WTC11 (cell line): ENCODE measurements at regions not wholly inside any gene's neighbourhood (a gene's known extent, or its start where the extent isn't known, plus 50 kb on each side); places are given as distances from the start of the nearest gene placed in this dataset.

Source experiments
- ATAC-seq: fragments of 200-7000 bp; cut with Tn5 transposase; 2 replicates; pipeline ENCODE4 v1.10.0; 2021; ENCODE audit warnings: mild to moderate bottlenecking, moderate library complexity
- CTCF ChIA-PET: fragments of 300-600 bp; sonication (Branson Sonifier 250); formaldehyde crosslinking; loops from one replicate; lab custom pipeline; 2021; ENCODE audit warnings: antibody characterized with exemption; lab: Charles Lee
- POLR2A ChIA-PET: fragments of 350-600 bp; sonication (Branson Sonifier 250); formaldehyde crosslinking; loops from one replicate; lab custom pipeline; 2021; ENCODE audit warnings: antibody characterized with exemption; lab: Charles Lee
- DNase-seq: peaks from one replicate; pipeline ENCODE4 v3.0.0; 2021; ENCODE audit warnings: low spot score
- H3K27ac Mint-ChIP-seq: 2 replicates; pipeline ENCODE4 v1.8.0; 2021; ENCODE audit warnings: mixed read lengths
- H3K27me3 Mint-ChIP-seq: 2 replicates; pipeline ENCODE4 v1.8.0; 2021; ENCODE audit warnings: low read depth, mild to moderate bottlenecking, moderate library complexity, mixed read lengths
- H3K36me3 Mint-ChIP-seq: 2 replicates; pipeline ENCODE4 v1.8.0; 2021; ENCODE audit warnings: mixed read lengths
- H3K4me1 Mint-ChIP-seq: 2 replicates; pipeline ENCODE4 v1.8.0; 2022; ENCODE audit warnings: mixed read lengths
- H3K4me3 Mint-ChIP-seq: 2 replicates; pipeline ENCODE4 v1.8.0; 2021; ENCODE audit warnings: mild to moderate bottlenecking, moderate library complexity, mixed read lengths
- H3K9me3 Mint-ChIP-seq: 2 replicates; pipeline ENCODE4 v1.8.0; 2021; ENCODE audit warnings: mixed read lengths
- CBFB ChIP-seq: sonication (generic); formaldehyde crosslinking; IDR thresholded peaks from 2 replicates; pipeline ENCODE4 v1.8.1; 2022; ENCODE audit warnings: mild to moderate bottlenecking, low read depth, missing genetic modification reagents
- FOXJ3 ChIP-seq: sonication (generic); formaldehyde crosslinking; IDR thresholded peaks from 2 replicates; pipeline ENCODE4 v1.9.0; 2021; ENCODE audit warnings: missing genetic modification reagents, mild to moderate bottlenecking, borderline replicate concordance
- HMGA2 ChIP-seq: fragments of 250-450 bp; sonication (Bioruptor Pico); IDR thresholded peaks from 2 replicates; pipeline ENCODE4 v1.4.0; 2021; ENCODE audit warnings: mild to moderate bottlenecking, moderate library complexity
- MYBL2 ChIP-seq: sonication (generic); formaldehyde crosslinking; IDR thresholded peaks from 2 replicates; pipeline ENCODE4 v1.8.1; 2023; ENCODE audit warnings: mild to moderate bottlenecking, moderate library complexity, missing genetic modification reagents
- OVOL2 ChIP-seq: fragments of 250-450 bp; sonication (Bioruptor Pico); IDR thresholded peaks from 2 replicates; pipeline ENCODE4 v1.9.0; 2021; ENCODE audit warnings: mild to moderate bottlenecking, borderline replicate concordance
- SMAD4 ChIP-seq: sonication (generic); formaldehyde crosslinking; IDR thresholded peaks from 2 replicates; pipeline ENCODE4 v1.8.0; 2022; ENCODE audit warnings: mild to moderate bottlenecking, missing genetic modification reagents
- TCF7 ChIP-seq: sonication (generic); formaldehyde crosslinking; IDR thresholded peaks from 2 replicates; pipeline ENCODE4 v1.8.0; 2022; ENCODE audit warnings: mild to moderate bottlenecking, low read depth, missing genetic modification reagents, moderate library complexity
- ZNF232 ChIP-seq: sonication (generic); formaldehyde crosslinking; IDR thresholded peaks from 2 replicates; pipeline ENCODE4 v1.8.0; 2022; ENCODE audit warnings: mild to moderate bottlenecking, missing genetic modification reagents
- ZNF396 ChIP-seq: fragments of 250-450 bp; sonication (Bioruptor Pico); IDR thresholded peaks from 2 replicates; pipeline ENCODE4 v1.8.0; 2021; ENCODE audit warnings: mild to moderate bottlenecking, moderate library complexity, borderline replicate concordance
- TF ChIP-seq, protein P1 (sequence below): sonication (generic); formaldehyde crosslinking; IDR thresholded peaks from 2 replicates; pipeline ENCODE4 v1.8.0; 2023; ENCODE audit warnings: missing genetic modification reagents, mild to moderate bottlenecking, borderline replicate concordance
- TF ChIP-seq, protein P2 (sequence below): sonication (generic); formaldehyde crosslinking; IDR thresholded peaks from 2 replicates; pipeline ENCODE4 v1.8.1; 2023; ENCODE audit warnings: mild to moderate bottlenecking, missing genetic modification reagents
- TF ChIP-seq, protein P3 (sequence below): sonication (generic); formaldehyde crosslinking; IDR thresholded peaks from 2 replicates; pipeline ENCODE4 v1.8.1; 2022; ENCODE audit warnings: low read depth, missing genetic modification reagents, borderline replicate concordance
- TF ChIP-seq, protein P4 (sequence below): sonication (generic); formaldehyde crosslinking; IDR thresholded peaks from 2 replicates; pipeline ENCODE4 v1.8.0; 2022; ENCODE audit warnings: mild to moderate bottlenecking, missing genetic modification reagents
- TF ChIP-seq, protein P5 (sequence below): sonication (generic); formaldehyde crosslinking; IDR thresholded peaks from 2 replicates; pipeline ENCODE4 v1.8.1; 2022; ENCODE audit warnings: missing genetic modification reagents, borderline replicate concordance
- TF ChIP-seq, protein P6 (sequence below): fragments of 250-450 bp; sonication (Bioruptor Pico); IDR thresholded peaks from 2 replicates; pipeline ENCODE4 v2.1.2; 2022; ENCODE audit warnings: mild to moderate bottlenecking, moderate library complexity

DNA sequence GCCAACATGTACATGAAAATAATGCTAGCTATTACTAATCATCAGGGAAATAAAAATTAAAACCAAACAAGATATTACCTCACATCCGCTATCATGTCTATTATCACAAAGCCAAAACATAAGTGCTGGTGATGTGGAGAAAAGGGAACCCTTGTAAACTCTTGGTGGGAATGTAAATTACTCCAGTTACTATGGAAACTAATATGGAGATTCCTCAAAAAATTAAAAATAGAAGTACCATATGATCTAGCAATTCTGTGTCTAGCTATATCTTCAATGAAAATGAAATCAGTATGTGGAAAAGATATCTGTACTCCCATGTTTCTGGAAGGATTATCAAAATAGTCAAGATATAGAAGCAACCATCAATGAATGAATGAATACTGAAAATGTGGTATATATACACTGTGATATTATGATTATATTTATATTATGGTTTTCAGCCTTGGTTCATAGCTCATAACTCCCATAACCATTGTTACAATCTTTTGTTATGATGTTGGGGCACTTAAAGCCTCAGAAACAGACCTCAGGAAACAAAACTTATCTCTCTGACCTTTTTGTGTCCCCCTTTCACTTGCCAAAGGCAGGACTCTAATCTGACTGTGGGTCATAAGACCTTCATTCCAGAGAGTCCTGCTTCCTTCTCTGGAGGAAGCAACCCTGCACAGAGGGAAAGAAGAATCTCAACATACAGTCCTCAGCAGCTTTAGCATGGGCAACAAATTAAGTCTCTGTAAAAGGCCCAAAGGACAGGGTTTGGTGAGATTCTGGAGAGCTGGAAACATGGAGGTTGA, 933.2 kb downstream of the ADGRL3 start:
- Mint-ChIP-seq H3K4me1 (peaks cover 38% of the 10 kb centered on the region), H3K4me3 (no peak overlapping the region), H3K27ac (no peak overlapping the region), H3K27me3 (no peaks in the 10 kb centered on the region), H3K9me3 (peaks cover 14% of the 10 kb centered on the region), H3K36me3 (peaks cover 5% of the 10 kb centered on the region)
- ChIA-PET CTCF (interaction anchor here (0.6 kb wide), 1 partner anchor 207 kb away, joined by 3 read pairs; no protein-coding TSS in a partner anchor), POLR2A (no interaction called here)
- ATAC-seq (no peak), DNase-seq (no peak)
- TF ChIP-seq, protein P1, sequence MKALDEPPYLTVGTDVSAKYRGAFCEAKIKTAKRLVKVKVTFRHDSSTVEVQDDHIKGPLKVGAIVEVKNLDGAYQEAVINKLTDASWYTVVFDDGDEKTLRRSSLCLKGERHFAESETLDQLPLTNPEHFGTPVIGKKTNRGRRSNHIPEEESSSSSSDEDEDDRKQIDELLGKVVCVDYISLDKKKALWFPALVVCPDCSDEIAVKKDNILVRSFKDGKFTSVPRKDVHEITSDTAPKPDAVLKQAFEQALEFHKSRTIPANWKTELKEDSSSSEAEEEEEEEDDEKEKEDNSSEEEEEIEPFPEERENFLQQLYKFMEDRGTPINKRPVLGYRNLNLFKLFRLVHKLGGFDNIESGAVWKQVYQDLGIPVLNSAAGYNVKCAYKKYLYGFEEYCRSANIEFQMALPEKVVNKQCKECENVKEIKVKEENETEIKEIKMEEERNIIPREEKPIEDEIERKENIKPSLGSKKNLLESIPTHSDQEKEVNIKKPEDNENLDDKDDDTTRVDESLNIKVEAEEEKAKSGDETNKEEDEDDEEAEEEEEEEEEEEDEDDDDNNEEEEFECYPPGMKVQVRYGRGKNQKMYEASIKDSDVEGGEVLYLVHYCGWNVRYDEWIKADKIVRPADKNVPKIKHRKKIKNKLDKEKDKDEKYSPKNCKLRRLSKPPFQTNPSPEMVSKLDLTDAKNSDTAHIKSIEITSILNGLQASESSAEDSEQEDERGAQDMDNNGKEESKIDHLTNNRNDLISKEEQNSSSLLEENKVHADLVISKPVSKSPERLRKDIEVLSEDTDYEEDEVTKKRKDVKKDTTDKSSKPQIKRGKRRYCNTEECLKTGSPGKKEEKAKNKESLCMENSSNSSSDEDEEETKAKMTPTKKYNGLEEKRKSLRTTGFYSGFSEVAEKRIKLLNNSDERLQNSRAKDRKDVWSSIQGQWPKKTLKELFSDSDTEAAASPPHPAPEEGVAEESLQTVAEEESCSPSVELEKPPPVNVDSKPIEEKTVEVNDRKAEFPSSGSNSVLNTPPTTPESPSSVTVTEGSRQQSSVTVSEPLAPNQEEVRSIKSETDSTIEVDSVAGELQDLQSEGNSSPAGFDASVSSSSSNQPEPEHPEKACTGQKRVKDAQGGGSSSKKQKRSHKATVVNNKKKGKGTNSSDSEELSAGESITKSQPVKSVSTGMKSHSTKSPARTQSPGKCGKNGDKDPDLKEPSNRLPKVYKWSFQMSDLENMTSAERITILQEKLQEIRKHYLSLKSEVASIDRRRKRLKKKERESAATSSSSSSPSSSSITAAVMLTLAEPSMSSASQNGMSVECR (CRISPR knock-in tag): no peak
- TF ChIP-seq, protein P2, sequence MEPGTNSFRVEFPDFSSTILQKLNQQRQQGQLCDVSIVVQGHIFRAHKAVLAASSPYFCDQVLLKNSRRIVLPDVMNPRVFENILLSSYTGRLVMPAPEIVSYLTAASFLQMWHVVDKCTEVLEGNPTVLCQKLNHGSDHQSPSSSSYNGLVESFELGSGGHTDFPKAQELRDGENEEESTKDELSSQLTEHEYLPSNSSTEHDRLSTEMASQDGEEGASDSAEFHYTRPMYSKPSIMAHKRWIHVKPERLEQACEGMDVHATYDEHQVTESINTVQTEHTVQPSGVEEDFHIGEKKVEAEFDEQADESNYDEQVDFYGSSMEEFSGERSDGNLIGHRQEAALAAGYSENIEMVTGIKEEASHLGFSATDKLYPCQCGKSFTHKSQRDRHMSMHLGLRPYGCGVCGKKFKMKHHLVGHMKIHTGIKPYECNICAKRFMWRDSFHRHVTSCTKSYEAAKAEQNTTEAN (CRISPR knock-in tag): no peak
- TF ChIP-seq, protein P3, sequence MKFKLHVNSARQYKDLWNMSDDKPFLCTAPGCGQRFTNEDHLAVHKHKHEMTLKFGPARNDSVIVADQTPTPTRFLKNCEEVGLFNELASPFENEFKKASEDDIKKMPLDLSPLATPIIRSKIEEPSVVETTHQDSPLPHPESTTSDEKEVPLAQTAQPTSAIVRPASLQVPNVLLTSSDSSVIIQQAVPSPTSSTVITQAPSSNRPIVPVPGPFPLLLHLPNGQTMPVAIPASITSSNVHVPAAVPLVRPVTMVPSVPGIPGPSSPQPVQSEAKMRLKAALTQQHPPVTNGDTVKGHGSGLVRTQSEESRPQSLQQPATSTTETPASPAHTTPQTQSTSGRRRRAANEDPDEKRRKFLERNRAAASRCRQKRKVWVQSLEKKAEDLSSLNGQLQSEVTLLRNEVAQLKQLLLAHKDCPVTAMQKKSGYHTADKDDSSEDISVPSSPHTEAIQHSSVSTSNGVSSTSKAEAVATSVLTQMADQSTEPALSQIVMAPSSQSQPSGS (CRISPR knock-in tag): no peak
- no peak for TF ChIP-seq FOXJ3 (CRISPR knock-in tag)
- TF ChIP-seq TCF7 (CRISPR knock-in tag): no peak
- TF ChIP-seq, protein P4, sequence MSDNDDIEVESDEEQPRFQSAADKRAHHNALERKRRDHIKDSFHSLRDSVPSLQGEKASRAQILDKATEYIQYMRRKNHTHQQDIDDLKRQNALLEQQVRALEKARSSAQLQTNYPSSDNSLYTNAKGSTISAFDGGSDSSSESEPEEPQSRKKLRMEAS (CRISPR knock-in tag): no peak
- no peak for TF ChIP-seq SMAD4 (CRISPR knock-in tag)
- TF ChIP-seq ZNF232: no peak
- TF ChIP-seq, protein P5, sequence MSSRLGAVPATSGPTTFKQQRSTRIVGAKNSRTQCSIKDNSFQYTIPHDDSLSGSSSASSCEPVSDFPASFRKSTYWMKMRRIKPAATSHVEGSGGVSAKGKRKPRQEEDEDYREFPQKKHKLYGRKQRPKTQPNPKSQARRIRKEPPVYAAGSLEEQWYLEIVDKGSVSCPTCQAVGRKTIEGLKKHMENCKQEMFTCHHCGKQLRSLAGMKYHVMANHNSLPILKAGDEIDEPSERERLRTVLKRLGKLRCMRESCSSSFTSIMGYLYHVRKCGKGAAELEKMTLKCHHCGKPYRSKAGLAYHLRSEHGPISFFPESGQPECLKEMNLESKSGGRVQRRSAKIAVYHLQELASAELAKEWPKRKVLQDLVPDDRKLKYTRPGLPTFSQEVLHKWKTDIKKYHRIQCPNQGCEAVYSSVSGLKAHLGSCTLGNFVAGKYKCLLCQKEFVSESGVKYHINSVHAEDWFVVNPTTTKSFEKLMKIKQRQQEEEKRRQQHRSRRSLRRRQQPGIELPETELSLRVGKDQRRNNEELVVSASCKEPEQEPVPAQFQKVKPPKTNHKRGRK: no peak
- TF ChIP-seq, protein P6, sequence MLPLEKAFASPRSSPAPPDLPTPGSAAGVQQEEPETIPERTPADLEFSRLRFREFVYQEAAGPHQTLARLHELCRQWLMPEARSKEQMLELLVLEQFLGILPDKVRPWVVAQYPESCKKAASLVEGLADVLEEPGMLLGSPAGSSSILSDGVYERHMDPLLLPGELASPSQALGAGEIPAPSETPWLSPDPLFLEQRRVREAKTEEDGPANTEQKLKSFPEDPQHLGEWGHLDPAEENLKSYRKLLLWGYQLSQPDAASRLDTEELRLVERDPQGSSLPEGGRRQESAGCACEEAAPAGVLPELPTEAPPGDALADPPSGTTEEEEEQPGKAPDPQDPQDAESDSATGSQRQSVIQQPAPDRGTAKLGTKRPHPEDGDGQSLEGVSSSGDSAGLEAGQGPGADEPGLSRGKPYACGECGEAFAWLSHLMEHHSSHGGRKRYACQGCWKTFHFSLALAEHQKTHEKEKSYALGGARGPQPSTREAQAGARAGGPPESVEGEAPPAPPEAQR: no peak
- TF ChIP-seq MYBL2 (CRISPR knock-in tag): no peak
- no peak for TF ChIP-seq OVOL2 (CRISPR knock-in tag)
- no peak for TF ChIP-seq HMGA2 (CRISPR knock-in tag)
- no peak for TF ChIP-seq CBFB (CRISPR knock-in tag)
- TF ChIP-seq ZNF396: no peak
- TF ChIP-seq, all 79 proteins: peak for 0
